Activated T-cell treated with anti-CD3 and anti-CD28 coated beads, Interleukin-2, amount 50 U/mL, for 4 hours (primary cell): ENCODE measurements at regions not wholly inside any gene's neighbourhood (a gene's known extent, or its start where the extent isn't known, plus 50 kb on each side); places are given as distances from the start of the nearest gene placed in this dataset.

Source experiments
- ATAC-seq, 2 donors: fragments of 200-7000 bp; cut with Tn5 transposase; one replicate each; pipeline ENCODE4 v1.10.0; 2021
- DNase-seq: peaks from one replicate; pipeline ENCODE4 v3.0.0-alpha.2; 2020
- H3K27me3 Mint-ChIP-seq: one replicate; pipeline ENCODE4 v1.8.0; 2021; ENCODE audit warnings: low read depth, mixed read lengths
- H3K36me3 Mint-ChIP-seq: one replicate; pipeline ENCODE4 v1.8.0; 2022; ENCODE audit warnings: mixed read lengths; ENCODE audit not compliant: insufficient read depth
- H3K4me1 Mint-ChIP-seq: one replicate; pipeline ENCODE4 v1.8.0; 2021; ENCODE audit warnings: low read depth, mixed read lengths
- H3K4me3 Mint-ChIP-seq: one replicate; pipeline ENCODE4 v1.8.0; 2021; ENCODE audit warnings: mild to moderate bottlenecking, moderate library complexity, mixed read lengths
- H3K9me3 Mint-ChIP-seq: one replicate; pipeline ENCODE4 v1.8.0; 2021; ENCODE audit warnings: mixed read lengths

DNA sequence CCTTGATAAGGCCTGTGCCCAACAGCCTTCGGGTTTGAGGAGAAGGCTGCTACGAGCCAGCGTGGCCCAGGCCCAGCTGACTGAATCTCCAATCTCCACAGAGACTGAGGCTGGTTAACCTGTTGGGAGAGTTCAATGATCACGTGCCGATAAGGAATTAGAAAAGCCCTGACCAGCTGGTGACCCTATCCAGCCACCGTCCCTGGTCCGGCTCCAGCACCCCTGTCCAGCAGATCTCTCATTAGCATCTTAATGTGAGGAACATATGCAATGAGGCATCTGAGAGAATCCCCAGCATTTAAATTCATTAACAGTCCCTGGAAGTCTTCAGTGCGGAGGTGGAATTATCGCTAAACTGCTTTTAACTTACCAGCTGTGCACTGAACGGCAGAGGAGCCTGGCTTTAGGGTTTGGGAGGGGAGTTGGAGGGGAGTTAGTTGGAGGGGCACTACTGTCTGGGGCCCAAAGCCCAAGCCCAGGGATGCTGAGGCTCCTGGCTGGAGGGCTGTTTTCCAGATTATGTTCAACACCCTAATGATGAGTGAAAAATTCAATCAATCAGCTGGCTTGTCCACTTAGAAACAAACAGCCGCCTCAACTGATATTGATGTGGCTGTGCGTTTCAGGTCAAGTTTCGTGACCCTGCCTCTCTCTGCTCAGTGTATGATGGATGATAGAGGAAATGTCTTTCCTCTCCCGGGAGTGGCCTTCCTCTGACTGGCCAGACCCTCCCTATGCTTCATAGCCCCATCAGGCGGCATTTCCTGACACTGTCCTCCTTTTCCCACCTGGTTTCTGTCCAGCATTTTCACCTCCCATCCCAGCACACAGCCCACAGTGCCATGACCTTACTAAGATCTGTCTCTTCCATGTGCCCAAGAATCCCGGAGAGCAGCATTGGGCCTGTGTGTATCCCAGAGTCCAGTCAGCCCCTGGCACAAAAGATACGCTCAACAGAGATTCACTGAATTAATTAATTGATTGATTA is 184.5 kb downstream of the CCT6B start:
- DNase-seq (no peak), ATAC-seq (no peak)
- no peaks in the 10 kb centered on the region for H3K4me1 Mint-ChIP-seq
- H3K27me3 Mint-ChIP-seq = peaks cover 28% of the 10 kb centered on the region
- H3K36me3 Mint-ChIP-seq = no peaks in the 10 kb centered on the region
- H3K4me3 Mint-ChIP-seq = no peak overlapping the region
- no peaks in the 10 kb centered on the region for H3K9me3 Mint-ChIP-seq

DNA sequence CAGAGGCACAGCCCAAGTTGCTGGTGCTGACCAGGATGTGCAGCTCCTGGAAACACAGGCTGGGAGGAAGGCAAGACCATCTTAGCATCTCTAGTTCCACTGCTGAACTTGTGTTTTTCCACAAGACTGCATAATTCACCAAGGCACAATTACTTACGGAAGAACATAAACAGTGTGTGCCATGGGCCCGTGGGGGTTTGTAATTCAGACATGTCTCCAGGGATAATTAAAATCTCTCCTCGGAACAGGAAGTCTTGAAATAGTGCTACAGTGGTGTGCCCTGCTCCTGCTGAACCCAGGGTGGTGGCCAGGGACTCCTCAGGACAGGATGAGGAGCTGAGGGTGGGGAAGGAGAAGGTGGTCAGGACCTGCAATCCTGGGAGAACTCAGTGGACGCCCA is 188.2 kb downstream of the CCT6B start:
- Mint-ChIP-seq H3K27me3 (peaks cover 32% of the 10 kb centered on the region), H3K36me3 (no peaks in the 10 kb centered on the region)
- no peak for ATAC-seq

DNA sequence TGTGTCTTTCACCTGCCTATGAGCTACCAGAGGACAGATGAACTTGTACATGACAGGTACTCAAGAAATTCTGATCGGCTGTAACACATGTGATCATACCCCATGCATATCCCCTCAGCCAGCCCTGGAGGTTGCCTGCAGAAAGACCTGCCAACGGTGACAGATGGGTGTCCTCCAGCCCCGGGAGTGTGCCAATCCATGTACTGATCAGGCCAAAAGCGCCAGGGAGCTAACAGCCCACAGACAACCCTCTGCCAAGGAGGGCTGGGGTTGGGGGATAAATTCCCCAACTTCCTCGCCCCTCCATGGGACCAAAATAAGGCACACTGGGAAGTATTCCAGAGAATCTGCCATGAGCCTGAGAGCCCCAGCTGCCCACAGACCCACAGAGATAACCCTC is 189.4 kb downstream of the CCT6B start:
- Mint-ChIP-seq H3K9me3 (no peaks in the 10 kb centered on the region), H3K27me3 (peaks cover 32% of the 10 kb centered on the region), H3K4me1 (no peaks in the 10 kb centered on the region), H3K36me3 (no peaks in the 10 kb centered on the region), H3K4me3 (no peak overlapping the region)
- ATAC-seq = no peak
- no peak for DNase-seq

More for the DNA sequence above, 188.2 kb downstream of the CCT6B start:
- no peaks in the 10 kb centered on the region for H3K4me1 Mint-ChIP-seq
- no peak overlapping the region for H3K4me3 Mint-ChIP-seq
- DNase-seq = no peak
- no peaks in the 10 kb centered on the region for H3K9me3 Mint-ChIP-seq

DNA sequence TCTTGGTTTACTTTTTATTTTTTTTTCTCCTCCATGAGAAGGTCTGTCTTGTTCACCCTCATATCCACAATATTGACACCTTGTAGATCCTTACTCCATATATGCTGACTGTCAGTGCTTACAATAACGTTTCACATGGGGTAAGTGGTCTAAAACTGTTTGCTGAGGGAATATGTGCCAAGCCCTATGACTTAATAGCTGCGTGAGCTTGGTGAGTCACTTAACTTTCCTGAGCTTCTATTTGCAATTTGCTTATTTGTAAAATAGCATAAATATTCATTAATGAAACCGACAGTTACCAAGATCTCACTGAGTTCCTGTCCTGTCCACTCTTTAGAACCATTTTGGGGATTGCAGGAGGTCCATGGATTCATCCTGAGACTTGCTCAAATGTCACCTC is 190.7 kb downstream of the CCT6B start:
- DNase-seq (no peak), ATAC-seq (no peak)
- Mint-ChIP-seq H3K4me1 (no peaks in the 10 kb centered on the region), H3K36me3 (no peaks in the 10 kb centered on the region), H3K9me3 (no peaks in the 10 kb centered on the region), H3K27me3 (peaks cover 29% of the 10 kb centered on the region), H3K4me3 (no peak overlapping the region)

DNA sequence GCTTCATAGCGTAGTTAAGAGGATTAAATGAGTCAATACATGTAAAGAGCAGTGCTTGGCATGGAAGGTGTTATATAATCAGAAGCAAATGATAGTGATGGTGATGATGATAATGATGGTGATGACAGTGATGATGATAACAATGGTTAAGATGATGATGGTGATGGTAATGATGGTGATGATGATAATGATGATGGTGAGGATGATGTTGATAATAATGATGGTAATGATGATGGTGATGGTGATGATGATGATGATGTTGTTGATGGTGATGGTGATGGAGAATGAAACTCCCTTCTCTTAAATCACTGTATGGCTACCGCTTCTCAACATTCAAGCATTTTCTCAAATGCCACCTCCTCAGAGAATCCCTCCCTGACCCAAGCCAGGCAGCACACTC is 190.5 kb downstream of the TMEM132E start:
- Mint-ChIP-seq H3K9me3 (no peaks in the 10 kb centered on the region), H3K36me3 (no peaks in the 10 kb centered on the region), H3K4me3 (no peak overlapping the region), H3K27me3 (peaks cover 25% of the 10 kb centered on the region), H3K4me1 (no peaks in the 10 kb centered on the region)
- DNase-seq = no peak
- ATAC-seq = no peak

DNA sequence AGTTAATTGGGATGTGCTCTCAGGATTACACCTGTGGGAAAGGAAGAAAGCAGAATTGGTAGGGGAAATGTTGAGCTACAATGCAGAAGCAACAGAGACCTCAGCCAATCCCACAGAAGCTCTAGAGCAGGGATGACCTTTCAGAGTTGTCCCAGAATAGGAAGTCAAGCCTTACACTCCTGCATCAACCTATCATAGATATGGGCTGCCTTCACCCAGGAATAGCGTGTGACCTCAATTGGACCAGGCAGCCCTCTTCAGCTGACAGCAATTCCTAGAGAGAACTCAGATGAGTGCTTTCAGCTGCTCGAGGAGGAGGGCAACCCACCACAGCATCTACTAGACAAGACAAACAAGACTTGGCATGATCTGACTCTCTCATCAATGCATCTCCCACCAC is 189.7 kb downstream of the TMEM132E start:
- peaks cover 22% of the 10 kb centered on the region for H3K27me3 Mint-ChIP-seq

DNA sequence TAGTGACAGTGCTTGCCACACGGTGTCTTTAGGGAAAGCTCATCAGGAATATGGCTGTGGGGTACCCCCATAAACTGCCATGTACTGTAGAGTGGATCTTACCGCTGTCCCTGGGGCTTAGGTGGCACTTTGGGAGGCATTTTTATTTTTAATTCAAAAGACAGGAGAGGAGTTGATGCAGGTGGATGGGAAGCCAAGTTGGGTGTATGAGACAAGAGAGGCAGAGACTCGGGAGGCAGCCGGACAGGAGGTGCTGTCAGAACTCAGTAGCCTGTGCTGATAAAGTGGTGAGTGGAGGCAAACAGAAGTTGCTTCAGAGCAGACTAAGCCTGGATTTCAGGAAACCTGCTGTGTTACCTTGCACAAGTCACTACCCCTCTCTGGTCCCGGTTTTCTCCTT is 185.9 kb downstream of the TMEM132E start:
- H3K4me1 Mint-ChIP-seq = no peaks in the 10 kb centered on the region

More for the DNA sequence above, 189.7 kb downstream of the TMEM132E start:
- Mint-ChIP-seq H3K4me1 (no peaks in the 10 kb centered on the region), H3K4me3 (no peak overlapping the region), H3K9me3 (no peaks in the 10 kb centered on the region), H3K36me3 (no peaks in the 10 kb centered on the region)
- DNase-seq (no peak), ATAC-seq (no peak)

DNA sequence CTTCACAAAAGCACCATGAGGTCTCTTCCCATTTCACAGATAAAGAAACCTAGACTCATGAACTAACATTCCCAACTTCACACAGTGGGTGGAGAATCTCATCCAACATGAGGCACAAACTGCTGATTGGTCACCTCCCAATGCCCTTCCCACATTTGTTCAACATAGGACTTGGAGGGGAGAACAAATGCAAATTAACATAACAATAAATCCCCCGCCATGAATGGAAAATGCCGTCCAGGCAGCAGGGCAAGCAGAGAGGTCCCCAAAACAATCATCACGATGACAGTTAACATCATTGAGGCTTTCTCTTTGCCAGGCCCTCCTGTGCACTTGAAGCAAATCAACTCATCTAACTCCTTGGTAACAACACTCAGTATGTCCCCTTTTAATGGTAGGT is 185.3 kb downstream of the TMEM132E start:
- no peak overlapping the region for H3K4me3 Mint-ChIP-seq
- DNase-seq (no peak), ATAC-seq (no peak)
- H3K36me3 Mint-ChIP-seq = no peaks in the 10 kb centered on the region
- peaks cover 5% of the 10 kb centered on the region for H3K27me3 Mint-ChIP-seq
- H3K9me3 Mint-ChIP-seq = no peaks in the 10 kb centered on the region
- no peaks in the 10 kb centered on the region for H3K4me1 Mint-ChIP-seq

More for the DNA sequence above, 185.9 kb downstream of the TMEM132E start:
- Mint-ChIP-seq H3K36me3 (no peaks in the 10 kb centered on the region), H3K27me3 (peaks cover 5% of the 10 kb centered on the region), H3K4me3 (no peak overlapping the region), H3K9me3 (no peaks in the 10 kb centered on the region)
- DNase-seq (no peak), ATAC-seq (no peak)

DNA sequence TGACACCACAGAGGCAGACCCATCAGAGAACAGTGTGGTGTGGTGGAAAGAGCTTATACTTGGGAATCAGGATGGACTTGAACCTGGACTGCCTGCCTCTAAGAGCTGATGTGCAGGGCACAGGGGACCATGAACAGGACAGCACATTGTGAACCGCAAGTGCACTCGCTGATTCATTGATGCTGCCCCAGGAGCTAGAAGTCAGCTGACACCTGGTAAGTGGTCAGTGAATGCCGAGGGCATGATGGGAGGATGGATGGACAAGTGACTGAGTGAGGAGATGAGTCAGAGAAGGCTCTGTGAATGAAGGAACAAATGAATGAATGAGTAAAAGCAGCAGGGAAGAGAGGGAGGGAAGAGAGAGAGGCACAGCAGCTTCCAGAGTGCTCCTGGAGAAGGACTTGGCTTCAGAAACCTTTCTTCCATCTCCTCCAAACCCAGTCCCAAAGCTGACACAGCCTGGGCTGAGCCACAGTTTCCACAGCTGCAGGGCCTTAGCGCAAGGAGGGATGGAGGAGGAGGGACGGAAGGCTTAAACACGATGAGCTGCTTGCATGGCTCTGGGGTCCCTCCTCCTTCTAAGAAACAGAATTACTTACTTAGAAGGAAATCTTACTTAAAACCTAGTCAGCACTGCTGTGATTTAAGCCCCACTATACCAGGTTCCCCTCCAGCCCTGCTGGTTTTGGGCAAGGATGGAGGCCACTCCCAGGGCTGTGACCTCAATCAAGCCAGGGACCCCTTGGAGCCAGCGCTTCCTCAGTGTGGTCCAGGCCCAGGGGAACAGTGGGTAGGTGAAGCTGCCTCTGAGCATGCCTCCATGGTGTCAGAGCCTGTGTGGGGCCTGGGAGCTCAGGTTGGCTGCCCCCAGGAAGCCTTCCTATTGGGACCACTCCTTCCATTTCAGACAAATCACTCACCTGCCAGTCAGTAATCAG is 184.6 kb downstream of the TMEM132E start:
- Mint-ChIP-seq H3K27me3 (peaks cover 5% of the 10 kb centered on the region), H3K4me1 (no peaks in the 10 kb centered on the region), H3K36me3 (no peaks in the 10 kb centered on the region), H3K9me3 (no peaks in the 10 kb centered on the region), H3K4me3 (no peak overlapping the region)
- DNase-seq = no peak
- no peak for ATAC-seq

DNA sequence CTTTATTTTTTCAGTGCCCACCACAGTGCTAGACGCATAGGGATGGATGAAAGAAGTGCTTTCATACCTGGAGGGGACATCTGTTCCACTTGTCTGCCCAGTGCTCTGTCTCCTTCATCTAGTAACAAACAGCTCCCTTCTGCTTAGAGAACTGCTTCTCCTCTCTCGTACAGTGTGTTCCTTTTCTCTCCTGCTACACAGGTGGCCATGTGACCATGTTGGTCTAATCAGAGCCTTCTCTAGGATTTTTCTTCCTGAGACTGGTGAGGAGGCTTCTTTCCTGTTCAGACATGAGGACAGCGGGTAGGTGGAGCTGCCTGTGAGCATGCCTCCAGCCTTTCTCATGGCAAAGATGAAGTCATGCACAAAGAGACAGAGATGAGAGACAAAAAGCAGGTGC is 182.7 kb downstream of the TMEM132E start:
- no peak for ATAC-seq

DNA sequence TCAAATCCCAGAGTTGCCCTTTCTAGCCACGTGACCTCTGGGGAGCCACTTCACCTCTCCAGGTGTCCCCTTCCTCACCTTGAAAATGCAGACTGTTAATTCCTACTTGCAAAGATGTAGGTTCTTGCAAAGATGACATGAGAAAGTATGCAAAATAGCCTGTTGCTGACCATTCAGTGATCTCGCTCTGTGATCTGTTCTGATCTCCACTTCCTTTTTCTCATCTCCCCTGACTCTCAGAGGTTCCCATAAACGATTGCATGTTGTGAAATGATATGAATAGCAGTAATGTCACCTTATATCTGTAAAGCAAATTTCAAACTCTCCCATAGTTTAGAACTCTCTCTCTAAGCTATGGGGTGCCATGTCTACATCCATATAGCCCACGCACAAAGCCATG is 182.3 kb downstream of the TMEM132E start:
- H3K4me1 Mint-ChIP-seq = no peaks in the 10 kb centered on the region
- peaks cover 11% of the 10 kb centered on the region for H3K27me3 Mint-ChIP-seq
- H3K9me3 Mint-ChIP-seq = no peaks in the 10 kb centered on the region
- no peak for ATAC-seq
- no peak overlapping the region for H3K4me3 Mint-ChIP-seq
- no peaks in the 10 kb centered on the region for H3K36me3 Mint-ChIP-seq
- no peak for DNase-seq

More for the DNA sequence above, 182.7 kb downstream of the TMEM132E start:
- Mint-ChIP-seq H3K36me3 (no peaks in the 10 kb centered on the region), H3K9me3 (no peaks in the 10 kb centered on the region), H3K27me3 (peaks cover 11% of the 10 kb centered on the region), H3K4me1 (no peaks in the 10 kb centered on the region), H3K4me3 (no peak overlapping the region)
- DNase-seq = no peak

DNA sequence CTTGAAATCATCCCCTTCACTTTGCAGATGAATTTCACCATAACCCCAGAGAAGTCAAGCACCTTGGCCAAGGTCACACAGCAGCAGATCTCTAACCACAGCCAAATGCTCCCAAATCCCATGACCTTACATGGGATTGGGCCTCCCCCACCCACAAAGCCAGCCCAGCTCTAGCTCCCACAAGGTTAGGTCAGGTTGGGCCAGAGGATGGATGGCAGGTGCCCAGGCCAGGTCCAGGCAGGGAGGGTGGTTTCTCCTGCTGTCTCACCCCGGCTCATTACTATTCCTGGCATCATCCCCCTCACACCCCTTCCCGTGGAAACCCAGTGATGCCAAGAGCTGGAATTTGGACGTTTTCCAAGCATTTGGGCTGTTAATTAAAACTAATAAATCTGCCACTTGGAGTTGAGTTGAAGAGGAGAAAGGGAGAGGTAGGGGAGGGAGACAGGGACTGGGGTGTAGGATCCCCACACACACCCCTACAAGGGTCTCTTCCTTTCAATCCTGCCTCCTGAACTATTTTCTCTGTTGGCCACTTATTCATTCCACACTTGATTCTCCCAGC is 181.6 kb downstream of the TMEM132E start:
- no peak for DNase-seq
- H3K9me3 Mint-ChIP-seq = no peaks in the 10 kb centered on the region
- ATAC-seq = no peak
- no peak overlapping the region for H3K4me3 Mint-ChIP-seq
- H3K4me1 Mint-ChIP-seq = no peaks in the 10 kb centered on the region
- peaks cover 15% of the 10 kb centered on the region for H3K27me3 Mint-ChIP-seq
- no peaks in the 10 kb centered on the region for H3K36me3 Mint-ChIP-seq

DNA sequence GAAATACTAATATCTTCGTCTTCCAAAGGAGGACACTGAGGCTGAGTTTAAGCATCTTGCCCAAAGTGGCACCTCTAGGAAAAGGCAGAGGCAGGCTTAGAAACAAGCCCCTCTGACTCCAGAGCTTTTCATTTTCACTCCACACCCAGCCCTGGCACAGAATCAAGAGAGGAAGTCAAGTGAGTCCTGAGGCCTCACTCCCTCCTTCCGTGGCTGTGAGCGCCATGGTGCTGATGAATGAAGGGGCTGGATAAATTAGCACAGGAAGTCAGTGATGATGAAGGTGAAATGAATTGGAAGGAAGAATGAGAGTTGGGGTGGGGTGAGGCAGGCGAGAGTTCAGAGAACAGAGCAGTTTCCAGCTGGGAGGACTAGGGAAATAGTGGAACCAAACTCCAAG is 179.3 kb downstream of the TMEM132E start:
- Mint-ChIP-seq H3K4me1 (no peaks in the 10 kb centered on the region), H3K36me3 (no peaks in the 10 kb centered on the region), H3K9me3 (no peaks in the 10 kb centered on the region), H3K27me3 (peaks cover 16% of the 10 kb centered on the region), H3K4me3 (no peak overlapping the region)
- no peak for DNase-seq
- ATAC-seq = no peak

DNA sequence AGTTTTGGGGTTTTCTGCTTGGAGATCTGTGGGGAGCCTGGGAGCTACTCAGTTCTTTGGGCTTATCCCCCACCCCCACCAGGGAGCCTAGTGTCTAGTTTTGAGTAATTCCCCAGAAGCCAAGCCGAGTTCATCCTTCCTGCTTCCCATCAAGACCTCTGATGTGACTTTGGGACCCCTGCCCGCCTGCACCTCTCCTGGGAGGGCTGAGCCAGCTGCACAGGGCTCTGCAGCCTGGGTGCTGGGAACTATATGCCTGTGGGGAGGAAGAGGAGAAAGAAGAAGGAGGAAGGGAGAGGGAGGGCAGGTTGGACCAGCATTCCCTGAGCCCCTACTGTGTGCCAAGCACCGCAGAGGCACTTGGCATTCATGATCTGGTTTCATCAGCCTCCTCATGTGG is 178.9 kb downstream of the TMEM132E start:
- DNase-seq = no peak
- ATAC-seq = no peak
- Mint-ChIP-seq H3K4me3 (no peak overlapping the region), H3K27me3 (peaks cover 16% of the 10 kb centered on the region), H3K36me3 (no peaks in the 10 kb centered on the region), H3K9me3 (no peaks in the 10 kb centered on the region), H3K4me1 (no peaks in the 10 kb centered on the region)
